GM12865 (cell line): ENCODE measurements at regions not wholly inside any gene's neighbourhood (a gene's known extent, or its start where the extent isn't known, plus 50 kb on each side); places are given as distances from the start of the nearest gene placed in this dataset.

Source experiments
- DNase-seq: peaks from one replicate; pipeline ENCODE4 v3.0.0; 2010; ENCODE audit warnings: low read depth
- H3K4me3 ChIP-seq: 2 replicates; pipeline ENCODE4 v1.5.1; 2011; ENCODE audit warnings: mild to moderate bottlenecking, low read depth, low read length, control low read depth
- CTCF ChIP-seq: IDR thresholded peaks from 2 replicates; pipeline ENCODE4 v1.5.1; 2011; ENCODE audit warnings: low read length, control low read depth, low read depth, inconsistent platforms; ENCODE audit not compliant: insufficient read depth; ENCODE audit errors: missing control alignments

- H3K4me3 ChIP-seq, result no peak overlapping the region
- no peak for DNase-seq
- TF ChIP-seq CTCF, result no peak
Measured at GRCh38 chr16:25637236-25637635, 54.5 kb upstream of the HS3ST4 start.

GRCh38 chr16:25636662-25637061 lies 55.1 kb upstream of the HS3ST4 start:
- no peak for TF ChIP-seq CTCF
- H3K4me3 ChIP-seq, result no peak overlapping the region
- no peak for DNase-seq

- no peak for DNase-seq
- no peak overlapping the region for H3K4me3 ChIP-seq
- no peak for TF ChIP-seq CTCF
Measured at GRCh38 chr16:25635454-25635853, 56.3 kb upstream of the HS3ST4 start.

- TF ChIP-seq CTCF, result no peak
- no peak for DNase-seq
- H3K4me3 ChIP-seq, result no peak overlapping the region
Measured at GRCh38 chr16:25633549-25633948, 58.2 kb upstream of the HS3ST4 start.

GRCh38 chr16:25628766-25629165 lies 63.0 kb upstream of the HS3ST4 start:
- H3K4me3 ChIP-seq, result no peak overlapping the region
- no peak for TF ChIP-seq CTCF
- DNase-seq, result no peak

- TF ChIP-seq CTCF, result no peak
- DNase-seq, result no peak
- no peak overlapping the region for H3K4me3 ChIP-seq
Measured at GRCh38 chr16:25627641-25628040, 64.1 kb upstream of the HS3ST4 start.

GRCh38 chr16:25626172-25626571 lies 65.6 kb upstream of the HS3ST4 start:
- no peak for TF ChIP-seq CTCF
- DNase-seq, result no peak
- no peak overlapping the region for H3K4me3 ChIP-seq
